K562 (cell line): ENCODE measurements at regions not wholly inside any gene's neighbourhood (a gene's known extent, or its start where the extent isn't known, plus 50 kb on each side); places are given as distances from the start of the nearest gene placed in this dataset.

Experiments
- ATAC-seq: fragments of 200-7000 bp; cut with Tn5 transposase; 3 replicates; pipeline ENCODE4 v1.9.1; 2020; ENCODE audit warnings: moderate library complexity
- BruUV-seq: library from RNA; stranded (reverse); fragments of 400-500 nt; replicated peaks from 2 replicates; lab custom pipeline; 2021; lab: Mats Ljungman, UMichigan
- CTCF ChIA-PET: fragments of 300-600 bp; formaldehyde crosslinking; extraction: SDS; loops from one replicate; lab custom pipeline; 2021; ENCODE audit warnings: low intra/inter-chr PET ratio; lab: Yijun Ruan, JAX
- POLR2A ChIA-PET: fragments of 300-600, 350-650 bp; sonication (Branson Sonifier 250); formaldehyde crosslinking; extraction: SDS; loops from one replicate; lab custom pipeline; 2021; ENCODE audit warnings: antibody characterized with exemption, inconsistent platforms; lab: Yijun Ruan, JAX
- DNase-seq, 4 experiments: peaks; one replicate each; pipeline versions ENCODE4 v3.0.0 to v3.0.0-alpha.2; 2011 to 2018; ENCODE audit warnings: low spot score in 3 of 4, mixed read lengths in 3 of 4; ENCODE audit errors: extremely low read depth in 1 of 4
- FAIRE-seq: peaks from 2 replicates; lab custom pipeline; 2011; peaks lifted over from hg19 to GRCh38; lab: Jason Lieb, UNC
- H2AFZ ChIP-seq: 2 replicates; pipeline ENCODE4 v1.6.0; 2011; ENCODE audit warnings: low read depth, low read length, control low read depth, inconsistent platforms
- H3K27ac ChIP-seq: fragments of 200-600 bp; 3 replicates; pipeline ENCODE4 v1.8.0; 2011; ENCODE audit warnings: low read depth, mild to moderate bottlenecking, control low read depth, inconsistent platforms, low read length, moderate library complexity, mixed read lengths; ENCODE audit errors: extremely low read depth
- H3K27me3 ChIP-seq, 2 experiments: fragments of 300-600 bp in 1 of 2; 2 replicates in 1 of 2; 3 replicates in 1 of 2; pipeline versions ENCODE4 v1.6.0 to v1.8.0; 2011; ENCODE audit warnings: inconsistent platforms in 2 of 2, low read length in 2 of 2, mild to moderate bottlenecking in 1 of 2, mixed read lengths in 1 of 2, moderate library complexity in 1 of 2; ENCODE audit not compliant: control insufficient read depth in 2 of 2, insufficient read depth in 2 of 2
- H3K36me3 ChIP-seq: fragments of 300-600 bp; 3 replicates; pipeline ENCODE4 v1.8.0; 2011; ENCODE audit warnings: mild to moderate bottlenecking, low read length, inconsistent platforms; ENCODE audit not compliant: control insufficient read depth, insufficient read depth
- H3K4me1 ChIP-seq, 2 experiments: fragments of 200-600 bp in 1 of 2; replicated peaks in 1 of 2; 2 replicates in 1 of 2; 3 replicates in 1 of 2; pipeline versions ENCODE4 v1.5.1 to v1.8.0; 2011; ENCODE audit warnings: inconsistent platforms in 2 of 2, low read length in 2 of 2, mild to moderate bottlenecking in 1 of 2, mixed read lengths in 1 of 2, moderate library complexity in 1 of 2; ENCODE audit not compliant: control insufficient read depth in 2 of 2, insufficient read depth in 2 of 2
- H3K4me2 ChIP-seq: 2 replicates; pipeline ENCODE4 v1.6.1; 2011; ENCODE audit warnings: low read length, control low read depth, inconsistent platforms, mixed read lengths; ENCODE audit not compliant: insufficient read depth
- H3K4me3 ChIP-seq: fragments of 200-600 bp; sonication (generic), shearing (Covaris generic); 2 replicates; pipeline ENCODE4 v1.5.1; 2016; ENCODE audit warnings: control low read depth, inconsistent platforms
- H3K79me2 ChIP-seq: fragments of 200-600 bp; 3 replicates; pipeline ENCODE4 v1.8.0; 2011; ENCODE audit warnings: low read length, inconsistent platforms; ENCODE audit not compliant: control insufficient read depth, insufficient read depth
- H3K9ac ChIP-seq, 2 experiments: 2 replicates each; pipeline versions ENCODE4 v1.6.0 to v1.6.1; 2011; ENCODE audit warnings: low read depth in 2 of 2, low read length in 2 of 2, control low read depth in 1 of 2, inconsistent platforms in 1 of 2, mild to moderate bottlenecking in 1 of 2, mixed read lengths in 1 of 2; ENCODE audit not compliant: insufficient read depth in 1 of 2
- H3K9me1 ChIP-seq: one replicate; pipeline ENCODE4 v1.6.0; 2011; ENCODE audit warnings: inconsistent platforms, mild to moderate bottlenecking, low read length, moderate library complexity; ENCODE audit not compliant: control insufficient read depth, insufficient read depth
- H3K9me3 ChIP-seq: replicated peaks from 2 replicates; pipeline ENCODE4 v1.5.1; 2011; ENCODE audit warnings: low read depth, low read length, inconsistent platforms; ENCODE audit not compliant: control insufficient read depth, insufficient read depth
- H4K20me1 ChIP-seq: replicated peaks from 2 replicates; pipeline ENCODE4 v1.6.1; 2011; ENCODE audit warnings: low read length, inconsistent platforms, mixed read lengths; ENCODE audit not compliant: control insufficient read depth, insufficient read depth
- FOXK1 ChIP-seq: sonication (generic); formaldehyde crosslinking; IDR thresholded peaks from 2 replicates; pipeline ENCODE4 v1.8.0; 2022; ENCODE audit warnings: missing genetic modification reagents, mild to moderate bottlenecking, borderline replicate concordance
- HMGN3 ChIP-seq: IDR thresholded peaks from 2 replicates; pipeline ENCODE4 v1.6.1; 2011; ENCODE audit warnings: borderline replicate concordance, low read depth, mild to moderate bottlenecking, mixed read lengths, low read length; ENCODE audit not compliant: insufficient read length; ENCODE audit errors: extremely low read depth
- MNT ChIP-seq, 2 experiments: fragments of 450-650 bp; conservative IDR thresholded peaks; 2 replicates each; pipeline ENCODE4 v1.6.1; 2017; ENCODE audit warnings: mild to moderate bottlenecking in 2 of 2, moderate library complexity in 2 of 2
- NFIC ChIP-seq: fragments of 450-650 bp; IDR thresholded peaks from 2 replicates; pipeline ENCODE4 v1.6.1; 2017; ENCODE audit warnings: mild to moderate bottlenecking, inconsistent platforms
- PRDM10 ChIP-seq: fragments of 450-650 bp; IDR thresholded peaks from 2 replicates; pipeline ENCODE4 v1.6.1; 2018; ENCODE audit not compliant: partially characterized antibody
- RNF2 ChIP-seq: sonication (generic); IDR thresholded peaks from 2 replicates; pipeline ENCODE4 v1.6.1; 2016
- TEAD2 ChIP-seq: fragments of 450-650 bp; IDR thresholded peaks from 2 replicates; pipeline ENCODE4 v1.6.1; 2016; ENCODE audit warnings: missing genetic modification characterization, control low read depth, missing compliant biosample characterization
- ZKSCAN3 ChIP-seq: fragments of 250-450 bp; sonication (Bioruptor Pico); IDR thresholded peaks from 2 replicates; pipeline ENCODE4 v1.4.0; 2020
- ZNF347 ChIP-seq: fragments of 450-650 bp; formaldehyde crosslinking; IDR thresholded peaks from 2 replicates; pipeline ENCODE4 v1.4.0; 2020; ENCODE audit warnings: low read depth, mild to moderate bottlenecking, moderate library complexity
- WGBS: fragments of 100-300 bp; shearing (Covaris generic); methylation state at CpG from one replicate; pipeline ENCODE4 v1.1.6; 2016; ENCODE audit warnings: low coverage, mixed read lengths; ENCODE audit not compliant: insufficient coverage; ENCODE audit errors: missing lambda C conversion rate; 5-methylcytosine and 5-hydroxymethylcytosine counted together
- in situ Hi-C: fragments of 300-500 bp; cut with MboI; formaldehyde crosslinking; loops from 4 replicates; pipeline ENCODE4 v1.15.0; 2018; ENCODE audit warnings: inconsistent platforms, mixed read lengths
- intact Hi-C: fragments of 100-400 bp; cut with micrococcal nuclease; formaldehyde crosslinking; loops from 2 replicates; pipeline ENCODE4 v1.14.2; 2022
- TF ChIP-seq, protein P1 (sequence below): IDR thresholded peaks from 3 replicates; pipeline ENCODE4 v1.6.1; 2011; ENCODE audit warnings: borderline replicate concordance, mild to moderate bottlenecking, moderate library complexity; ENCODE audit not compliant: insufficient read length; ENCODE audit errors: extremely low read depth
- TF ChIP-seq, protein P2 (sequence below), 2 experiments: IDR thresholded peaks; 2 replicates each; pipeline ENCODE4 v1.6.1; 2011; ENCODE audit warnings: borderline replicate concordance in 1 of 2, control low read depth in 1 of 2, low read depth in 1 of 2, low read length in 1 of 2, mild to moderate bottlenecking in 1 of 2, mixed read lengths in 1 of 2, moderate library complexity in 1 of 2; ENCODE audit not compliant: insufficient read depth in 1 of 2, insufficient read length in 1 of 2, poor library complexity in 1 of 2, severe bottlenecking in 1 of 2; ENCODE audit errors: extremely low read depth in 1 of 2

GRCh38 chr18:27372386-27372785 lies 187.3 kb upstream of the CHST9 start (continued):
- TF ChIP-seq PRDM10 (no peak), RNF2 (no peak), ZKSCAN3 (no peak)
- TF ChIP-seq, protein P1, sequence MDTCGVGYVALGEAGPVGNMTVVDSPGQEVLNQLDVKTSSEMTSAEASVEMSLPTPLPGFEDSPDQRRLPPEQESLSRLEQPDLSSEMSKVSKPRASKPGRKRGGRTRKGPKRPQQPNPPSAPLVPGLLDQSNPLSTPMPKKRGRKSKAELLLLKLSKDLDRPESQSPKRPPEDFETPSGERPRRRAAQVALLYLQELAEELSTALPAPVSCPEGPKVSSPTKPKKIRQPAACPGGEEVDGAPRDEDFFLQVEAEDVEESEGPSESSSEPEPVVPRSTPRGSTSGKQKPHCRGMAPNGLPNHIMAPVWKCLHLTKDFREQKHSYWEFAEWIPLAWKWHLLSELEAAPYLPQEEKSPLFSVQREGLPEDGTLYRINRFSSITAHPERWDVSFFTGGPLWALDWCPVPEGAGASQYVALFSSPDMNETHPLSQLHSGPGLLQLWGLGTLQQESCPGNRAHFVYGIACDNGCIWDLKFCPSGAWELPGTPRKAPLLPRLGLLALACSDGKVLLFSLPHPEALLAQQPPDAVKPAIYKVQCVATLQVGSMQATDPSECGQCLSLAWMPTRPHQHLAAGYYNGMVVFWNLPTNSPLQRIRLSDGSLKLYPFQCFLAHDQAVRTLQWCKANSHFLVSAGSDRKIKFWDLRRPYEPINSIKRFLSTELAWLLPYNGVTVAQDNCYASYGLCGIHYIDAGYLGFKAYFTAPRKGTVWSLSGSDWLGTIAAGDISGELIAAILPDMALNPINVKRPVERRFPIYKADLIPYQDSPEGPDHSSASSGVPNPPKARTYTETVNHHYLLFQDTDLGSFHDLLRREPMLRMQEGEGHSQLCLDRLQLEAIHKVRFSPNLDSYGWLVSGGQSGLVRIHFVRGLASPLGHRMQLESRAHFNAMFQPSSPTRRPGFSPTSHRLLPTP = no peak
- TF ChIP-seq, all 486 proteins: peak for 0

DNA sequence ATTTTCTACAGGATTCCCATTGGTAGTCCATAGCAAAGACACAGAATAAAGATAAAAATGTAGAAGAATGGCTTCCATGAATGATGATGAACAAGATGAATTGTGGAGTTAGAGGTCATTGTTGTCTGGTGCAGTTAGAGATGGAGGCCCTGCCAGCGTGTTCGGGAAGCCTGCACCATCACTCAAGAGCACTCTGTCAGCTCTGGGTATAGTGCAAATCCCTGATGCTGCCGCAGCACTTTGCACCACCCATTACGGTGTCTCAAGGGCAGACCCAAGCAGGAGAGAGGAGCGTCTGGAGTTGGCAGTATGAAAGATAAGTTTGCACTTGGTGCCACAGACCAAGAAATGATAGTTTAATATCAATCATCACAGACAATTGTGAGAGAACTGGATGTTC lies 181.6 kb upstream of the CHST9 start:
- in situ Hi-C loops = no loop called here
- no peaks in the 10 kb centered on the region for H3K9me1 ChIP-seq
- no peaks in the 10 kb centered on the region for H3K9me3 ChIP-seq
- no peak for FAIRE-seq
- no peaks in the 10 kb centered on the region for H3K4me1 ChIP-seq
- H3K36me3 ChIP-seq = no peaks in the 10 kb centered on the region
- no peak for DNase-seq
- ChIA-PET CTCF (no interaction called here), POLR2A (no interaction called here)
- no peaks in the 10 kb centered on the region for H4K20me1 ChIP-seq
- intact Hi-C loops = no loop called here
- no peak overlapping the region for H3K27ac ChIP-seq
- H3K79me2 ChIP-seq = no peaks in the 10 kb centered on the region
- no peak overlapping the region for H3K9ac ChIP-seq
- no peak overlapping the region for H2AFZ ChIP-seq
- no peak for ATAC-seq
- 1% methylated on average over 5 of the region's 5 CpGs for WGBS
- no TSS peak for BruUV-seq
- no peaks in the 10 kb centered on the region for H3K27me3 ChIP-seq
- no peak overlapping the region for H3K4me3 ChIP-seq
- H3K4me2 ChIP-seq = no peak overlapping the region
- no peak for TF ChIP-seq HMGN3
- TF ChIP-seq FOXK1 (CRISPR knock-in tag) = no peak
- TF ChIP-seq MNT (conservative IDR thresholded peaks at IDR 0.05) = no peak
- TF ChIP-seq, protein P2, sequence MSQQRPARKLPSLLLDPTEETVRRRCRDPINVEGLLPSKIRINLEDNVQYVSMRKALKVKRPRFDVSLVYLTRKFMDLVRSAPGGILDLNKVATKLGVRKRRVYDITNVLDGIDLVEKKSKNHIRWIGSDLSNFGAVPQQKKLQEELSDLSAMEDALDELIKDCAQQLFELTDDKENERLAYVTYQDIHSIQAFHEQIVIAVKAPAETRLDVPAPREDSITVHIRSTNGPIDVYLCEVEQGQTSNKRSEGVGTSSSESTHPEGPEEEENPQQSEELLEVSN (IDR thresholded peaks at IDR 0.05; ENCODE audit: borderline replicate concordance in 1 of 2, extremely low read depth in 1 of 2, insufficient read depth in 1 of 2, insufficient read length in 1 of 2, low read depth in 1 of 2, low read length in 1 of 2, poor library complexity in 1 of 2, severe bottlenecking in 1 of 2) = no peak
- no peak for TF ChIP-seq NFIC
- no peak for TF ChIP-seq TEAD2 (tag)
- no peak for TF ChIP-seq ZNF347 (CRISPR knock-in tag)
